Testis (tissue), 2 donors: ENCODE measurements at regions not wholly inside any gene's neighbourhood (a gene's known extent, or its start where the extent isn't known, plus 50 kb on each side); places are given as distances from the start of the nearest gene placed in this dataset.

Experiments used
- POLR2A ChIP-seq: fragments of 450-650 bp; IDR thresholded peaks from one replicate; pipeline ENCODE4 v1.6.1; 2017; ENCODE audit warnings: antibody characterized with exemption, mild to moderate bottlenecking, moderate library complexity
- TF ChIP-seq, protein P1 (sequence below), 3 experiments: fragments of 450-650 bp in 2 of 3; fragments of 200-600 bp in 1 of 3; sonication (generic) in 1 of 3; IDR thresholded peaks; one replicate each; pipeline ENCODE4 v1.5.1; 2016 to 2019; ENCODE audit warnings: antibody characterized with exemption in 3 of 3, mild to moderate bottlenecking in 2 of 3, moderate library complexity in 1 of 3

DNA sequence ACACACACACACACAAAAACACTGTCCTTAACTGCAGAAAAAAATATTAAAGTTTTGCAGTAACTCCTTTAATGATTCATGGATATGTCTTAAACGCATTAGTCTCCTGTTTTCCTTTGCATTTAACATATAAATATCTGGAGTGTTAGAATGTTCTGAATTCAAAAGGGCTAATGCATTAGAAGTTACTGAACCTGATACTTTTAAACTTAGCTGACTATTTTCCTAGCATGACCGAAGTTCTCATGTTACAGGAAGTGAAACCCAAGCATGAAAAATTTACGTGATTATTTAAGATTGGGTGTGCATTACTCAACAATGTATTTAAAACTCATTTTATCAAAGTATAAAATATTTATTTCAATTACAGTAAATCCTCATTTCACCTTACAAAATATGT, 791.2 kb downstream of the FLRT2 start:
- TF ChIP-seq, protein P1, sequence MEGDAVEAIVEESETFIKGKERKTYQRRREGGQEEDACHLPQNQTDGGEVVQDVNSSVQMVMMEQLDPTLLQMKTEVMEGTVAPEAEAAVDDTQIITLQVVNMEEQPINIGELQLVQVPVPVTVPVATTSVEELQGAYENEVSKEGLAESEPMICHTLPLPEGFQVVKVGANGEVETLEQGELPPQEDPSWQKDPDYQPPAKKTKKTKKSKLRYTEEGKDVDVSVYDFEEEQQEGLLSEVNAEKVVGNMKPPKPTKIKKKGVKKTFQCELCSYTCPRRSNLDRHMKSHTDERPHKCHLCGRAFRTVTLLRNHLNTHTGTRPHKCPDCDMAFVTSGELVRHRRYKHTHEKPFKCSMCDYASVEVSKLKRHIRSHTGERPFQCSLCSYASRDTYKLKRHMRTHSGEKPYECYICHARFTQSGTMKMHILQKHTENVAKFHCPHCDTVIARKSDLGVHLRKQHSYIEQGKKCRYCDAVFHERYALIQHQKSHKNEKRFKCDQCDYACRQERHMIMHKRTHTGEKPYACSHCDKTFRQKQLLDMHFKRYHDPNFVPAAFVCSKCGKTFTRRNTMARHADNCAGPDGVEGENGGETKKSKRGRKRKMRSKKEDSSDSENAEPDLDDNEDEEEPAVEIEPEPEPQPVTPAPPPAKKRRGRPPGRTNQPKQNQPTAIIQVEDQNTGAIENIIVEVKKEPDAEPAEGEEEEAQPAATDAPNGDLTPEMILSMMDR (IDR thresholded peaks at IDR 0.05) = no peak
- no peak for TF ChIP-seq POLR2A
